Endothelial cell of umbilical vein (primary cell): ENCODE measurements at regions not wholly inside any gene's neighbourhood (a gene's known extent, or its start where the extent isn't known, plus 50 kb on each side); places are given as distances from the start of the nearest gene placed in this dataset.

ENCODE experiments used
- BruUV-seq: library from RNA; stranded (reverse); fragments of 400-500 nt; replicated peaks from 2 replicates; lab custom pipeline; 2021; lab: Mats Ljungman, UMichigan
- CTCF ChIA-PET: fragments of 300-600, 350-600 bp; sonication (Branson Sonifier 250); formaldehyde crosslinking; loops from one replicate; lab custom pipeline; 2021; ENCODE audit warnings: antibody characterized with exemption, inconsistent platforms; lab: Charles Lee
- POLR2A ChIA-PET: fragments of 300-600, 350-600 bp; sonication (Branson Sonifier 250); formaldehyde crosslinking; loops from one replicate; lab custom pipeline; 2021; ENCODE audit warnings: antibody characterized with exemption, inconsistent platforms; lab: Charles Lee
- DNase-seq: peaks from one replicate; pipeline ENCODE4 v3.0.0-alpha.2; 2011; ENCODE audit warnings: low read depth, low spot score
- FAIRE-seq: peaks from 2 replicates; lab custom pipeline; 2011; peaks lifted over from hg19 to GRCh38; lab: Jason Lieb, UNC
- H2AFZ ChIP-seq: 2 replicates; pipeline ENCODE4 v1.6.0; 2012; ENCODE audit warnings: low read depth, low read length, control low read depth, inconsistent platforms
- H3K27ac ChIP-seq: 2 replicates; pipeline ENCODE4 v1.5.1; 2011; ENCODE audit warnings: low read depth, mild to moderate bottlenecking, control low read depth, low read length, moderate library complexity; ENCODE audit not compliant: insufficient read depth
- H3K27me3 ChIP-seq, 2 experiments: 2 replicates each; pipeline versions ENCODE4 v1.6.0 to v1.6.1; 2011; ENCODE audit warnings: low read length in 2 of 2, mixed read lengths in 1 of 2; ENCODE audit not compliant: control insufficient read depth in 2 of 2, insufficient read depth in 2 of 2
- H3K36me3 ChIP-seq, 2 experiments: 2 replicates in 1 of 2; 3 replicates in 1 of 2; pipeline ENCODE4 v1.5.1; 2011; ENCODE audit warnings: low read length in 2 of 2, mild to moderate bottlenecking in 1 of 2, moderate library complexity in 1 of 2; ENCODE audit not compliant: control insufficient read depth in 2 of 2, insufficient read depth in 2 of 2; ENCODE audit errors: extremely low read depth in 1 of 2
- H3K4me1 ChIP-seq: 3 replicates; pipeline ENCODE4 v1.5.1; 2011; ENCODE audit warnings: mild to moderate bottlenecking, low read length; ENCODE audit not compliant: control insufficient read depth, insufficient read depth; ENCODE audit errors: extremely low read depth
- H3K4me2 ChIP-seq: 2 replicates; pipeline ENCODE4 v1.6.1; 2011; ENCODE audit warnings: low read length, control low read depth, mixed read lengths; ENCODE audit not compliant: insufficient read depth
- H3K4me3 ChIP-seq, 3 experiments: fragments of 200-600 bp in 1 of 3; sonication (generic), shearing (Covaris generic) in 1 of 3; replicated peaks in 1 of 3; 2 replicates each; pipeline ENCODE4 v1.5.1; 2011 to 2016; ENCODE audit warnings: control low read depth in 3 of 3, low read length in 3 of 3, mild to moderate bottlenecking in 2 of 3, inconsistent platforms in 1 of 3, low read depth in 1 of 3, moderate library complexity in 1 of 3; ENCODE audit not compliant: insufficient read depth in 1 of 3
- H3K79me2 ChIP-seq: 2 replicates; pipeline ENCODE4 v1.6.0; 2012; ENCODE audit warnings: low read length, inconsistent platforms; ENCODE audit not compliant: control insufficient read depth, insufficient read depth
- H3K9ac ChIP-seq: replicated peaks from 2 replicates; pipeline ENCODE3; 2011; ENCODE audit warnings: low read length, control low read depth; ENCODE audit not compliant: insufficient read depth; ENCODE audit errors: extremely low read depth
- H3K9me1 ChIP-seq: replicated peaks from 3 replicates; pipeline ENCODE4 v1.6.0; 2011; ENCODE audit warnings: mild to moderate bottlenecking, low read length; ENCODE audit not compliant: control insufficient read depth, insufficient read depth; ENCODE audit errors: extremely low read depth
- H3K9me3 ChIP-seq: replicated peaks from 2 replicates; pipeline ENCODE4 v1.5.1; 2012; ENCODE audit warnings: low read length, inconsistent platforms; ENCODE audit not compliant: control insufficient read depth, insufficient read depth
- H4K20me1 ChIP-seq: replicated peaks from 2 replicates; pipeline ENCODE3; 2011; ENCODE audit warnings: mild to moderate bottlenecking, low read length; ENCODE audit not compliant: control insufficient read depth, insufficient read depth; ENCODE audit errors: extremely low read depth
- EZH2 ChIP-seq: IDR thresholded peaks from 2 replicates; pipeline ENCODE4 v1.6.1; 2012; ENCODE audit warnings: borderline replicate concordance, low read depth, mild to moderate bottlenecking, moderate library complexity, low read length, inconsistent platforms; ENCODE audit not compliant: severe bottlenecking
- FOS ChIP-seq: IDR thresholded peaks from 2 replicates; pipeline ENCODE4 v1.6.1; 2011; ENCODE audit warnings: mild to moderate bottlenecking, low read length, moderate library complexity, borderline replicate concordance; ENCODE audit not compliant: insufficient read depth
- GATA2 ChIP-seq: IDR thresholded peaks from 2 replicates; pipeline ENCODE4 v1.7.0; 2011; ENCODE audit warnings: low read depth, mild to moderate bottlenecking, moderate library complexity, mixed read lengths, low read length; ENCODE audit not compliant: insufficient read length, insufficient read depth
- JUN ChIP-seq: IDR thresholded peaks from 2 replicates; pipeline ENCODE4 v1.6.1; 2011; ENCODE audit warnings: borderline replicate concordance, low read depth; ENCODE audit not compliant: insufficient read length, insufficient read depth
- MYC ChIP-seq: IDR thresholded peaks from one replicate; pipeline ENCODE4 v1.6.1; 2011; ENCODE audit warnings: mild to moderate bottlenecking, low read depth, low read length
- POLR2A ChIP-seq: IDR thresholded peaks from 2 replicates; pipeline ENCODE4 v1.6.1; 2012; ENCODE audit warnings: low read depth, mild to moderate bottlenecking, control low read depth, low read length
- POLR2AphosphoS5 ChIP-seq: IDR thresholded peaks from 2 replicates; pipeline ENCODE4 v1.6.1; 2012; ENCODE audit warnings: low read depth, mild to moderate bottlenecking, control low read depth, low read length, moderate library complexity; ENCODE audit not compliant: insufficient read depth
- dilution Hi-C: fragments of 300-500 bp; cut with MboI; formaldehyde crosslinking; loops from one replicate; pipeline ENCODE4 v1.15.0; 2019; ENCODE audit warnings: low sequenced_read_pairs; ENCODE audit not compliant: extremely low pct_ligation_motif_present
- intact Hi-C: fragments of 100-400 bp; cut with micrococcal nuclease; formaldehyde crosslinking; loops from one replicate; pipeline ENCODE4 v1.10.0; 2022
- TF ChIP-seq, protein P1 (sequence below): IDR thresholded peaks from 2 replicates; pipeline ENCODE4 v1.6.1; 2011; ENCODE audit not compliant: insufficient read depth, insufficient read length
- TF ChIP-seq, protein P2 (sequence below), 2 donors: IDR thresholded peaks; 1 replicate in 1 of 2; 2 replicates in 1 of 2; pipeline ENCODE4 v1.5.1; 2011; ENCODE audit warnings: low read length in 2 of 2, mild to moderate bottlenecking in 2 of 2, moderate library complexity in 2 of 2, control low read depth in 1 of 2, inconsistent platforms in 1 of 2, low read depth in 1 of 2; ENCODE audit not compliant: insufficient read depth in 1 of 2; ENCODE audit errors: extremely low read depth in 1 of 2

DNA sequence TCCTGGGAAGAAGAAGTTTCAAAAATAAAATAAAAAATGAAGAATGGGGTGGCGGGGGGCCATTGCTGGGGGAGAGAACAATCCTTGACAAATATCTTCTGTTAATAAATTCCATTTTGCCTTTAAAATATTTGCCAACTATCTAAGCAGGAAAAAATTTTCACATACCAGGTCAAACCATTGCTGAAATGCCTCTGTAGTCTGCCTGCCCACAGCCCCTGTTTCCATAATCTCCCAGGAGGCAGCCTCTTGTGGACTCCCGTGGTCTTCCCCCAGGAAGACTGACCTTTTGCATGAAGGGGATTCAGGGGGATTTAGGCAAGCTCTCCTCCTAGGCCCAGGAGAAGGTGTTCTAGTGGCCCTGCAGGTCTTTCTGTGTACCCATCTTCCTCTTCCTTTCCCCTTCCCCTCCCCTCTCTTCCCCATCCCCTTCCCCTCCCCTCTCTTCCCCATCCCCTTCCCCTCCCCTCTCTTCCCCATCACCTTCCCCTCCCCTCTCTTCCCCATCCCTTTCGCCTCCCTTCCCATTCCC is 61.0 kb downstream of the RPL37A start:
- Histone ChIP-seq H3K4me3 (no peak overlapping the region), H3K9ac (no peak overlapping the region), H3K4me1 (no peaks in the 10 kb centered on the region), H3K4me2 (no peak overlapping the region), H2AFZ (no peak overlapping the region), H3K9me3 (no peaks in the 10 kb centered on the region), H3K27me3 (no peaks in the 10 kb centered on the region), H4K20me1 (no peaks in the 10 kb centered on the region), H3K9me1 (no peaks in the 10 kb centered on the region), H3K27ac (no peak overlapping the region), H3K36me3 (no peaks in the 10 kb centered on the region), H3K79me2 (no peaks in the 10 kb centered on the region)
- dilution Hi-C loops (no loop called here), intact Hi-C loops (no loop called here)
- DNase-seq = no peak
- ChIA-PET POLR2A (no interaction called here), CTCF (no interaction called here)
- no TSS peak for BruUV-seq
- TF ChIP-seq, protein P1, sequence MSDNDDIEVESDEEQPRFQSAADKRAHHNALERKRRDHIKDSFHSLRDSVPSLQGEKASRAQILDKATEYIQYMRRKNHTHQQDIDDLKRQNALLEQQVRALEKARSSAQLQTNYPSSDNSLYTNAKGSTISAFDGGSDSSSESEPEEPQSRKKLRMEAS = no peak
- TF ChIP-seq GATA2 (no peak), MYC (no peak), EZH2 (no peak), POLR2AphosphoS5 (no peak), JUN (no peak), FOS (no peak), POLR2A (no peak)
- TF ChIP-seq, protein P2, sequence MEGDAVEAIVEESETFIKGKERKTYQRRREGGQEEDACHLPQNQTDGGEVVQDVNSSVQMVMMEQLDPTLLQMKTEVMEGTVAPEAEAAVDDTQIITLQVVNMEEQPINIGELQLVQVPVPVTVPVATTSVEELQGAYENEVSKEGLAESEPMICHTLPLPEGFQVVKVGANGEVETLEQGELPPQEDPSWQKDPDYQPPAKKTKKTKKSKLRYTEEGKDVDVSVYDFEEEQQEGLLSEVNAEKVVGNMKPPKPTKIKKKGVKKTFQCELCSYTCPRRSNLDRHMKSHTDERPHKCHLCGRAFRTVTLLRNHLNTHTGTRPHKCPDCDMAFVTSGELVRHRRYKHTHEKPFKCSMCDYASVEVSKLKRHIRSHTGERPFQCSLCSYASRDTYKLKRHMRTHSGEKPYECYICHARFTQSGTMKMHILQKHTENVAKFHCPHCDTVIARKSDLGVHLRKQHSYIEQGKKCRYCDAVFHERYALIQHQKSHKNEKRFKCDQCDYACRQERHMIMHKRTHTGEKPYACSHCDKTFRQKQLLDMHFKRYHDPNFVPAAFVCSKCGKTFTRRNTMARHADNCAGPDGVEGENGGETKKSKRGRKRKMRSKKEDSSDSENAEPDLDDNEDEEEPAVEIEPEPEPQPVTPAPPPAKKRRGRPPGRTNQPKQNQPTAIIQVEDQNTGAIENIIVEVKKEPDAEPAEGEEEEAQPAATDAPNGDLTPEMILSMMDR (IDR thresholded peaks at IDR 0.05; ENCODE audit: extremely low read depth in 1 of 2, insufficient read depth in 1 of 2, low read depth in 1 of 2, low read length in 2 of 2) = no peak
- FAIRE-seq = no peak
